A673 (cell line): ENCODE measurements at regions not wholly inside any gene's neighbourhood (a gene's known extent, or its start where the extent isn't known, plus 50 kb on each side); places are given as distances from the start of the nearest gene placed in this dataset.

Experiments
- BruUV-seq: library from RNA; stranded (reverse); fragments of 400-500 nt; replicated peaks from 2 replicates; lab custom pipeline; 2021; lab: Mats Ljungman, UMichigan
- CTCF ChIA-PET: fragments of 300-600 bp; sonication (Branson Sonifier 250); formaldehyde crosslinking; loops from one replicate; lab custom pipeline; 2022; ENCODE audit warnings: antibody characterized with exemption; lab: Charles Lee
- POLR2A ChIA-PET: fragments of 300-600 bp; sonication (Branson Sonifier 250); formaldehyde crosslinking; loops from one replicate; lab custom pipeline; 2022; ENCODE audit warnings: antibody characterized with exemption; ENCODE audit not compliant: low non-redundant PET; lab: Charles Lee
- DNase-seq: peaks from one replicate; pipeline ENCODE4 v3.0.0-alpha.2; 2015; ENCODE audit warnings: low spot score
- H3K27ac ChIP-seq: fragments of 200-600 bp; sonication (generic); 2 replicates; pipeline ENCODE4 v1.5.1; 2016; ENCODE audit warnings: mixed run types, low read depth, mild to moderate bottlenecking, mixed read lengths, antibody characterized with exemption, low read length; ENCODE audit not compliant: poor library complexity, severe bottlenecking
- H3K27me3 ChIP-seq: fragments of 200-600 bp; sonication (generic); replicated peaks from 2 replicates; pipeline ENCODE4 v1.6.1; 2017; ENCODE audit warnings: mixed run types, low read depth, mild to moderate bottlenecking, mixed read lengths, antibody characterized with exemption, low read length; ENCODE audit not compliant: insufficient read depth, poor library complexity
- H3K36me3 ChIP-seq: fragments of 200-600 bp; sonication (generic); 2 replicates; pipeline ENCODE4 v1.6.1; 2016; ENCODE audit warnings: mixed run types, mild to moderate bottlenecking, mixed read lengths, antibody characterized with exemption, low read length; ENCODE audit not compliant: insufficient read depth, poor library complexity, severe bottlenecking
- H3K4me1 ChIP-seq: fragments of 200-600 bp; sonication (generic); 2 replicates; pipeline ENCODE4 v1.6.1; 2017; ENCODE audit warnings: mixed run types, mild to moderate bottlenecking, mixed read lengths, antibody characterized with exemption, low read length; ENCODE audit not compliant: insufficient read depth, poor library complexity, severe bottlenecking
- H3K4me3 ChIP-seq: fragments of 200-600 bp; sonication (generic); 2 replicates; pipeline ENCODE4 v1.5.1; 2016; ENCODE audit warnings: low read depth, mixed run types, mild to moderate bottlenecking, mixed read lengths, low read length; ENCODE audit not compliant: poor library complexity, severe bottlenecking
- H3K9me3 ChIP-seq: fragments of 200-600 bp; sonication (generic); 2 replicates; pipeline ENCODE4 v1.6.1; 2016; ENCODE audit warnings: mixed run types, low read depth, mild to moderate bottlenecking, mixed read lengths, antibody characterized with exemption, low read length; ENCODE audit not compliant: poor library complexity, severe bottlenecking
- EZH2 ChIP-seq: fragments of 200-600 bp; sonication (generic); IDR thresholded peaks from 2 replicates; pipeline ENCODE4 v1.6.1; 2017; ENCODE audit warnings: borderline replicate concordance, low read depth, mild to moderate bottlenecking, mixed read lengths, antibody characterized with exemption, low read length; ENCODE audit not compliant: poor library complexity, severe bottlenecking
- intact Hi-C: fragments of 100-400 bp; cut with micrococcal nuclease; formaldehyde crosslinking; loops from one replicate; pipeline ENCODE4 v1.10.0; 2022; ENCODE audit not compliant: unreplicated experiment
- TF ChIP-seq, protein P1 (sequence below): fragments of 300-800, 200-600 bp; sonication (generic); conservative IDR thresholded peaks from 2 replicates; pipeline ENCODE4 v1.5.1; 2017; ENCODE audit warnings: low read depth, mild to moderate bottlenecking, antibody characterized with exemption, low read length, moderate library complexity, mixed read lengths

GRCh38 chr5:92329759-92330158 lies 946.6 kb upstream of the ARRDC3 start:
- CTCF ChIA-PET = no interaction called here
- BruUV-seq = no TSS peak

GRCh38 chr5:92328584-92329259 lies 945.6 kb upstream of the ARRDC3 start:
- no peaks in the 10 kb centered on the region for H3K9me3 ChIP-seq
- TF ChIP-seq EZH2 = no peak
- TF ChIP-seq, protein P1, sequence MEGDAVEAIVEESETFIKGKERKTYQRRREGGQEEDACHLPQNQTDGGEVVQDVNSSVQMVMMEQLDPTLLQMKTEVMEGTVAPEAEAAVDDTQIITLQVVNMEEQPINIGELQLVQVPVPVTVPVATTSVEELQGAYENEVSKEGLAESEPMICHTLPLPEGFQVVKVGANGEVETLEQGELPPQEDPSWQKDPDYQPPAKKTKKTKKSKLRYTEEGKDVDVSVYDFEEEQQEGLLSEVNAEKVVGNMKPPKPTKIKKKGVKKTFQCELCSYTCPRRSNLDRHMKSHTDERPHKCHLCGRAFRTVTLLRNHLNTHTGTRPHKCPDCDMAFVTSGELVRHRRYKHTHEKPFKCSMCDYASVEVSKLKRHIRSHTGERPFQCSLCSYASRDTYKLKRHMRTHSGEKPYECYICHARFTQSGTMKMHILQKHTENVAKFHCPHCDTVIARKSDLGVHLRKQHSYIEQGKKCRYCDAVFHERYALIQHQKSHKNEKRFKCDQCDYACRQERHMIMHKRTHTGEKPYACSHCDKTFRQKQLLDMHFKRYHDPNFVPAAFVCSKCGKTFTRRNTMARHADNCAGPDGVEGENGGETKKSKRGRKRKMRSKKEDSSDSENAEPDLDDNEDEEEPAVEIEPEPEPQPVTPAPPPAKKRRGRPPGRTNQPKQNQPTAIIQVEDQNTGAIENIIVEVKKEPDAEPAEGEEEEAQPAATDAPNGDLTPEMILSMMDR = no peak
- ChIA-PET POLR2A (no interaction called here), CTCF (no interaction called here)
- no peaks in the 10 kb centered on the region for H3K27me3 ChIP-seq
- intact Hi-C loops = no loop called here
- no TSS peak for BruUV-seq
- no peak overlapping the region for H3K4me3 ChIP-seq
- H3K27ac ChIP-seq = no peak overlapping the region
- no peak for DNase-seq
- no peaks in the 10 kb centered on the region for H3K36me3 ChIP-seq
- H3K4me1 ChIP-seq = no peaks in the 10 kb centered on the region

More at GRCh38 chr5:92329759-92330158, 946.6 kb upstream of the ARRDC3 start:
- no peak overlapping the region for H3K4me3 ChIP-seq
- no peak overlapping the region for H3K27ac ChIP-seq
- POLR2A ChIA-PET = no interaction called here
- no peaks in the 10 kb centered on the region for H3K27me3 ChIP-seq
- intact Hi-C loops = no loop called here
- TF ChIP-seq, protein P1 = no peak
- no peak for TF ChIP-seq EZH2
- no peaks in the 10 kb centered on the region for H3K9me3 ChIP-seq
- H3K36me3 ChIP-seq = no peaks in the 10 kb centered on the region
- DNase-seq = no peak
- no peaks in the 10 kb centered on the region for H3K4me1 ChIP-seq

DNA sequence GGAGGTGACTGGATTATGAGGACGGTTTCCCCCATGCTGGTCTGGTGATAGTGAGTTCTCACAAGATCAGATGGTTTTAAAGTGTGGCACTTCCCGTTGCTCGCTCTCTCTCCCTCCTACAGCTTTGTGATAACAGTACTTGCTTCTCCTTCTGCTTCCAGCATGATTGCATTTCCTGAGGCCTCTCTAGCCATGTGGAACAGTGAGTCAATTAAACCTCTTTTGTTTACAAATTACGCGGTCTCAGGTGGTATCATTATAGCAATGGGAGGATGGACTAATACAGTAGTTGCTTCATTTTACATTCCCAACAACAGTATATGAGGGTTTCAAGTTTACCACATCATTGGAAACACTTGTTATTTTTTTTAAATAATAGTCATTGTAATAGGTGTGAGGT lies 937.3 kb upstream of the ARRDC3 start:
- H3K27me3 ChIP-seq = no peaks in the 10 kb centered on the region
- H3K27ac ChIP-seq = no peak overlapping the region
- intact Hi-C loops = no loop called here
- no peaks in the 10 kb centered on the region for H3K9me3 ChIP-seq
- ChIA-PET POLR2A (no interaction called here), CTCF (no interaction called here)
- no peak overlapping the region for H3K4me3 ChIP-seq
- BruUV-seq = no TSS peak
- peaks cover 5% of the 10 kb centered on the region for H3K4me1 ChIP-seq
- DNase-seq = no peak
- H3K36me3 ChIP-seq = no peaks in the 10 kb centered on the region
- TF ChIP-seq, protein P1 = no peak
- TF ChIP-seq EZH2 = no peak
